PC-9 (cell line): ENCODE measurements at regions not wholly inside any gene's neighbourhood (a gene's known extent, or its start where the extent isn't known, plus 50 kb on each side); places are given as distances from the start of the nearest gene placed in this dataset.

Experiments used
- EZH2 ChIP-seq: fragments of 200-600 bp; sonication (generic); IDR thresholded peaks from 2 replicates; pipeline ENCODE4 v1.8.0; 2017; ENCODE audit warnings: antibody characterized with exemption, low read depth
- TF ChIP-seq, protein P1 (sequence below): fragments of 200-600 bp; sonication (generic); conservative IDR thresholded peaks from 2 replicates; pipeline ENCODE4 v1.6.1; 2017; ENCODE audit warnings: mixed run types, antibody characterized with exemption, mild to moderate bottlenecking, moderate library complexity

DNA sequence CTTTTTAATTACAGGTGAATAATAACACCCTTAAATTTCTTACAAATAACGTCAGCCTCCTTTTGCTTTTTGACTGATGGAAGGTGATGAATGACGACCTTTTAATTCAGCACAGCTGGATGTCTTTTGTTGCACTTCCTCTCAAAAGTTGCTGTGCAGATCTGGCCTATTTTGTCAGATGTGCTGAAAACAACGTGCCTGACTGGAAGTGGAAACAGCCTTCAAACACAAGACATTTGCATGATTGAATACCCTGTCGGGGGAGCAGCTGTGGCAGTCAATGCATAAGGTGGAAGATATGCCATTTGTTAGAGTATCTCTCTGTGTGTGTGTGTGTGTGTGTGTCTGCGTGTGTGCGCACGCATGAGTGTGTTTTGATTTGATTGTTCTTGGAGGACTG lies 579.7 kb downstream of the SPRY1 start:
- TF ChIP-seq, protein P1, sequence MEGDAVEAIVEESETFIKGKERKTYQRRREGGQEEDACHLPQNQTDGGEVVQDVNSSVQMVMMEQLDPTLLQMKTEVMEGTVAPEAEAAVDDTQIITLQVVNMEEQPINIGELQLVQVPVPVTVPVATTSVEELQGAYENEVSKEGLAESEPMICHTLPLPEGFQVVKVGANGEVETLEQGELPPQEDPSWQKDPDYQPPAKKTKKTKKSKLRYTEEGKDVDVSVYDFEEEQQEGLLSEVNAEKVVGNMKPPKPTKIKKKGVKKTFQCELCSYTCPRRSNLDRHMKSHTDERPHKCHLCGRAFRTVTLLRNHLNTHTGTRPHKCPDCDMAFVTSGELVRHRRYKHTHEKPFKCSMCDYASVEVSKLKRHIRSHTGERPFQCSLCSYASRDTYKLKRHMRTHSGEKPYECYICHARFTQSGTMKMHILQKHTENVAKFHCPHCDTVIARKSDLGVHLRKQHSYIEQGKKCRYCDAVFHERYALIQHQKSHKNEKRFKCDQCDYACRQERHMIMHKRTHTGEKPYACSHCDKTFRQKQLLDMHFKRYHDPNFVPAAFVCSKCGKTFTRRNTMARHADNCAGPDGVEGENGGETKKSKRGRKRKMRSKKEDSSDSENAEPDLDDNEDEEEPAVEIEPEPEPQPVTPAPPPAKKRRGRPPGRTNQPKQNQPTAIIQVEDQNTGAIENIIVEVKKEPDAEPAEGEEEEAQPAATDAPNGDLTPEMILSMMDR = no peak
- no peak for TF ChIP-seq EZH2
